ENCODE measurements at regions not wholly inside any gene's neighbourhood (a gene's known extent, or its start where the extent isn't known, plus 50 kb on each side); places are given as distances from the start of the nearest gene placed in this dataset.

GRCh38 chr13:94933230-94933751 lies 220.9 kb upstream of the SOX21 start:
- TF ChIP-seq, protein P1, sequence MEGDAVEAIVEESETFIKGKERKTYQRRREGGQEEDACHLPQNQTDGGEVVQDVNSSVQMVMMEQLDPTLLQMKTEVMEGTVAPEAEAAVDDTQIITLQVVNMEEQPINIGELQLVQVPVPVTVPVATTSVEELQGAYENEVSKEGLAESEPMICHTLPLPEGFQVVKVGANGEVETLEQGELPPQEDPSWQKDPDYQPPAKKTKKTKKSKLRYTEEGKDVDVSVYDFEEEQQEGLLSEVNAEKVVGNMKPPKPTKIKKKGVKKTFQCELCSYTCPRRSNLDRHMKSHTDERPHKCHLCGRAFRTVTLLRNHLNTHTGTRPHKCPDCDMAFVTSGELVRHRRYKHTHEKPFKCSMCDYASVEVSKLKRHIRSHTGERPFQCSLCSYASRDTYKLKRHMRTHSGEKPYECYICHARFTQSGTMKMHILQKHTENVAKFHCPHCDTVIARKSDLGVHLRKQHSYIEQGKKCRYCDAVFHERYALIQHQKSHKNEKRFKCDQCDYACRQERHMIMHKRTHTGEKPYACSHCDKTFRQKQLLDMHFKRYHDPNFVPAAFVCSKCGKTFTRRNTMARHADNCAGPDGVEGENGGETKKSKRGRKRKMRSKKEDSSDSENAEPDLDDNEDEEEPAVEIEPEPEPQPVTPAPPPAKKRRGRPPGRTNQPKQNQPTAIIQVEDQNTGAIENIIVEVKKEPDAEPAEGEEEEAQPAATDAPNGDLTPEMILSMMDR (IDR thresholded peaks at IDR 0.05): no peak
- no peak for TF ChIP-seq REST (IDR thresholded peaks at IDR 0.05; ENCODE audit: insufficient read depth in 1 of 2, low read depth in 2 of 2, low read length in 1 of 2)

Data from Panc1 (cell line).